ENCODE measurements at regions not wholly inside any gene's neighbourhood (a gene's known extent, or its start where the extent isn't known, plus 50 kb on each side); places are given as distances from the start of the nearest gene placed in this dataset.
"Not testable (repeated sequence)": the region's sequence is repeated elsewhere in the genome, so short reads cannot be mapped to it uniquely, and the experiment has no call there.

DNA sequence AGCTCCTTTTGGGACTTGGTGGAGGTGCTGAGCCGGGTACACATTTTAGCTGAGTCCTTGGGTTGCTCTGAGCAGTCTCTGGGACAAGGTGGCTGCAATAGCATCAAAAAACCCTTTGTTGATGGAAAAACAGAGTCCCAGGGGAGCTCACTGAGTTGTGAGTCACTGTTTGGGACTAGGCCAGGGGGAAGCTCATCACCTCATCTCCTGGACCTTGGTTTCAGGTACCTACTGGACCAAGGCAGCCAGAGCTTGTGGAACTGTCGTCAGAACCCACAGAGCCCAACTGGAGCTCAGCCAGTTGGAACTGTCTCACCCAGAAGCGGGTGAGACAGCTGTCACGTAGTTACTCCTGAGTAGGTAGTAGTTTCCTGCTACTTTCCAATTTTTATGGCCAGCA, 146.7 kb downstream of the HLX start:
- no peak for DNase-seq (ENCODE audit: low read depth)

- no peak for DNase-seq (ENCODE audit: low read depth)
These were observed 150.9 kb downstream of the HLX start for GRCh38 chr1:221029981-221030649.

DNA sequence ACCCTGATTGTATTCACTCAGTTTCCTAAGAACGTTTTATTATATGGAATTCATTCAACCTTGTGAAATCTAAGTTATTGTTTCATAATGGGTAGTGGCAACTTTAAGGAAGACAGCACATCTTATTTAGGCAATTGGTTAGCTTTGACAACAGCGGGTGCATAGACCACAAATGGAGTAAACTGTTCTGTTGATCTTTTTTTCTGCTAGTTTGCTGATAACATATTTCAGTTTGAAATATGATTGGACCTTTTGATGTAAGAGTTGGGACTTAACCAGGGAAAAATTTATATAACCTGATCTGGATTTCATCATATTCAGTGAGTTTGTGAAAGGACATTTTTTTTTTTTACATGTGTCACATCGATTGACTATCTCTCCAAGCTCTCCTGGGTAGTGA, 151.7 kb downstream of the HLX start:
- DNase-seq (ENCODE audit: low read depth), result no peak

GRCh38 chr1:221031458-221032203, 152.4 kb downstream of the HLX start:
- DNase-seq (ENCODE audit: low read depth), result no peak

- DNase-seq (ENCODE audit: low read depth), result no peak
These were observed 153.0 kb downstream of the HLX start for GRCh38 chr1:221032204-221032585.

DNA sequence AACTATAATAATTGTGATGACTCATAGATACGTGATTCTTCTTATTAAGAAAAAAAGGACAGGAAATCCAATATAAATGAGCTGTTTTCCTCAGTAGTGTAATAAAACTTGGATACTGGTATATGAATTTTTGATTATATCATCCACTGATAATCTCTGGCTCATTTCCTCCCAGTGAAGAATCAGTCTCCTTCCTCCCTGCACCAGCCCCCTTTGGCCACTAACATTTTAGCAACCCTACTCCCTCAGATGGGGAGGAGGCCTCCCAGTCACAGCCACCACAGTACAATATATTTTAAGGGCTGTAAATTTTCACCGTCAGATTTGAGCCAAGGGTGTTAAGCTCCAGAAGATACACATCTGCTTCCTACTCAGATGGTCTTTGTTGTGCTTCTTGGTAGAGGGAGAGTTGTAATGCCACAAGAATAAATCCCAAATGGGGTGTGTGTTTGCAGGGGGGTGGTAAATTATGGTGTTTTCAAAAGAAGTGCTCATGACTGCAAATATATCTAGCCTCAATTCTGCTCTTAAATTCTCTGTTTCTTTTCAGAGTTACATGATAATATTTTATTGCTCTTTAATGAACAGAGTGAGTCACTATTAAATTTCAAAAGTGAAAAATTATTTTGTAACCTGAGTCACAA, 153.5 kb downstream of the HLX start:
- no peak for DNase-seq (ENCODE audit: low read depth)

DNA sequence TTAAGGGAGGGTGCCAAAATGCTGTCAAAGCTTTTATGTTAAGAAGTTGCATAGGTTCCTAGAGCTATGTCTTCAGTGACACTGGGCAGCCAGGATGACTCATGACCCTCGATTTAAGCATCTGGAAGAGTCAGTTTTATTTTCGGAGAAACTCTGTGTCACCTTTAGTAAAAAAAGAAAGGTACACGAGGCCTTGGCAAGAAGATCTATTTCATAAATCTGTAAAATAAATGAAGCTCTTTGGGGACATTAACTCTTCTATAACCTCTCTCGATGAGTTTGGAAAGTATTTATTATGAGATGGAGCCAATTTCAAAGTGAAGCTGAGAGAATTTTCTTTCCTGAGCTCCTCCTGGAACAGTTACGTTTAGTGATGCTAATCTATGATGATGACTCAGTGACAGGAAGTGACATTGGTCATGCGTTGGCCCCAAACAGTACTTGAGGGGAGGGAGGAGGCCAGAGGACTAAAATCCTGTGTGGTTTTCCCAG, 156.5 kb downstream of the HLX start:
- DNase-seq (ENCODE audit: low read depth), result peak; percentile 39

DNA sequence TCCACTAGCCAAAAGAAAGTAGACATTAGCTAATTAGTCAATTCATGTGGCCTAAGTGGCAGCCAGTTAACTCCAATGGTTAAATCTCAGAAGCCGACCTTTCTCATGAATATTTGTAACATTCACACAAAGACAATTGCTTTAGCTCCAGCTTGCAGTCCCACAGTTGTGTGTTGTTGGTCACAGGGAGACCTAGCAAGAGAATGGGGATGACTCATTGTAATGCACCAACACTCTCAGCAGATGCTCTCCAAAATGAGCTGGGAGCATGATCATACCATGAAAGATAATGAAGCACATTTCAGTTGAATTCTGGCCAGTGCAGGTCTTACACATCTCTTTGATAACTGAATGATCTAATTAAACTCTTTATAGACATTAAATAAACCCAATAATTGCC, 160.4 kb downstream of the HLX start:
- DNase-seq (ENCODE audit: low read depth), result no peak

GRCh38 chr1:221040101-221040500, 160.9 kb downstream of the HLX start:
- no peak for DNase-seq (ENCODE audit: low read depth)

- DNase-seq (ENCODE audit: low read depth), result no peak
These were observed 161.5 kb downstream of the HLX start for GRCh38 chr1:221040691-221041285.

DNA sequence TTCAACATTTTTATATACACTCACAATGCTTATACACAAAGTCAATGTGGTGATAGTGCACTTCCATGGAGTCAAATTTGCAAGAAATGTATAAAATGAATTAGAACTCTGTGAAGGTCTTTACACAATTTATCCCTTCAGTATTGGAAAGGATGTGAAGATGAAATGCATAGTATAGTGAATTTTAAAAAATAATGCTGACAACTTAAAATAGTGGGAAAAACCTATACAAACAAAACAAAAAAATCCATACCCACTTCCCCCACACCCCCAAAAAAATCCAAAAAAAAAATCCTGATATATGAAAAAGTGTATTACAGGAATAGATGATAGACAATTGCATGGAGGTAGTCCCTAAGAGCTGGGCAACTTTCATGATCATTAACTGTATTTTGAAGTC, 165.3 kb downstream of the HLX start:
- no peak for DNase-seq (ENCODE audit: low read depth)

GRCh38 chr1:221045151-221045550, 165.9 kb downstream of the HLX start:
- no peak for DNase-seq (ENCODE audit: low read depth)

DNA sequence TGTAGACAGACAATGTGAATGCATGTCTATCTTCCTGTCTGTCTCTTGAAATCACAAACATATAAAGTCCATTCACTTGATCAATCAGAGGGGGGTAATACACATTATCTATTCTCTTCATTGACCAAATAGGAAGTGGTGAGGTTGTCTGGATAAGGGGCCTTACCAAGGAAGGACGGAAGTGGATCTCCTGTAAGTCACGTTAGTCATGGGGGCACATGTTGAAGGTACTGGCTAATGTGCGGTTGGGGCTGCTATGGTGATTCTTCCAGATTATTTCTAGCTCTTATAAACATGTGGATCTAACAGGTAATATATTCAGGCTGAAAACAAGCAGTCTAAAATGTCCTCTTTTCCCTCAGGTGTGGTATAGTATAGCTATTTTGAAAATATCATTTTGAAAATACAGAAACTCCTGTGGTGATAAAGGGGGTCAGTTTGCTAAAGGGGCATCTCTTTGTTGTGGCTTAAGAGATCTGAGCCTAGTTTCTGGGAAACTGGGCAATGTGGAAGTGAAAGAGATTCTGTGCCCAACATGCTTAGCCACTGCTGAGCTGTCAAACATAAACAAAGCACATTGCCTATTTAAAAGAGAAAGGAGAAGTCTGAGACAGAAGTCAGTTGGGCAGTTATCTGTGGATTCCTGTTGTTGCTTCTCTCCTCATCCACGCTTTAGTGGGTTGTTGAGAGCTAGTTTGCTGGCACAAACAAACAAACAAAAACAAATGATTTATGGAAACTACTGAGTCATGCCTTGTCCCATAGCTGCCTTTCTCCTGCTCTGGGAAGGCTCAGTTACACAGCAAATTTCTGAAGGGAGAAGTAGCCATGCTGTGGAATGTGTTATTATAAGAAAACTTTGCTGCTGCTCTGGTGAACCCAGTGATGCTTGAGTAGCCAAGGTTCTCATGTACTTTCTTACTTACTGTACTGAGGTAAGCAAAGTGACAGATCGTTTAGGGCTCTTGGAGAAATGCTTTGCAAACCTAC, 166.9 kb downstream of the HLX start:
- DNase-seq (ENCODE audit: low read depth), result peak; percentile 48

DNA sequence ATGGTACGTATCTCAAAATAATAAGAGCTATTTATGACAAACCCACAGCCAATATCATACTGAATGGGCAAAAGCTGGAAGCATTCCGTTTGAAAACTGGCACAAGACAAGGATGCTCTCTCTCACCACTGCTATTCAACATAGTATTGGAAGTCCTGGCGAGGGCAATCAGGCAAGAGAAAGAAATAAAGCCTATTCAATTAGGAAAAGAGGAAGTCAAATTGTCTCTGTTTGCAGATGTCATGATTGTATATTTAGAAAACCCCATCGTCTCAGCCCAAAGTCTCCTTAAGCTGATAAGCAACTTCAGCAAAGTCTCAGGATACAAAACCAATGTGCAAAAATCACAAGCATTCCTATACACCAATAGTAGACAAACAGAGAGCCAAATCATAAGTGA, 172.1 kb downstream of the HLX start:
- not testable (repeated sequence) for DNase-seq (ENCODE audit: low read depth)

GRCh38 chr1:221053889-221054288, 174.6 kb downstream of the HLX start:
- no peak for DNase-seq (ENCODE audit: low read depth)

GRCh38 chr1:221059506-221059905, 180.3 kb downstream of the HLX start:
- DNase-seq (ENCODE audit: low read depth), result no peak

- DNase-seq (ENCODE audit: low read depth), result no peak
These were observed 184.4 kb downstream of the HLX start for GRCh38 chr1:221063651-221064050.

DNA sequence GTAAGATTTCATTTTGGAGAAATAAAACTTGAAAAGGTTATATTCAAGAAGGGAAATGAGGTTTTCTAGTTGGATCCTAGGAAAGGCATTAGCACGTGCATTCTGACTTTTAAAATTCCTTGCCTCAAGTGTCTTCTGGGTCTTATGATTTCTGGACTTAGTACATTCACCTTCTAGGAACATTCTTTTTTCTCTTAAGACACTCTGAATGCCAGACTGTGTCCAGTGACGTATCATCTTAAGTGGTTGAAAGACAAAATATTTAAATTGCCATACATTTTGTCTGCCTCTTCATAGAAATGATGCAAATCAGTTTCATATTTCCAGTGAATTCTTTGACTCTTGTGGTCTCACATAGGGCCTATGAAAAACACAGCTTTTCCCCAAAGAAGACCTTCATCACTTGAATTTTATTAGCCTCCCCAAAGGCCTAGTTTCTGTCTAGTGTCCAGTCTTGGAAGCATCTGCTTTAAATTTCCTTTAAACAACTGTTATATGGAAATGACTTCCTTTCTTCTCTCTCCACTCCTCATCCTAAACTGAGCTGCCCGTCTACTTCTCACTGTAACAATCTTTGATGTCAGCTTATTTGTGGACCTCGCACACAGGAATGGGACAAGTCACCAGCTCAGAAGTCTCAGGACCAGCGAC, 187.2 kb downstream of the HLX start:
- DNase-seq (ENCODE audit: low read depth), result no peak

- DNase-seq (ENCODE audit: low read depth), result no peak
These were observed 188.5 kb downstream of the HLX start for GRCh38 chr1:221067721-221068120.

- DNase-seq (ENCODE audit: low read depth), result no peak
These were observed 190.1 kb downstream of the HLX start for GRCh38 chr1:221069178-221069903.
